CD4-positive, alpha-beta T cell (primary cell): ENCODE measurements at regions not wholly inside any gene's neighbourhood (a gene's known extent, or its start where the extent isn't known, plus 50 kb on each side); places are given as distances from the start of the nearest gene placed in this dataset.

Experiments
- ATAC-seq: fragments of 200-7000 bp; cut with Tn5 transposase; one replicate; pipeline ENCODE4 v1.10.0; 2022; ENCODE audit warnings: mild to moderate bottlenecking; ENCODE audit not compliant: poor library complexity
- CTCF ChIA-PET: fragments of 350-600 bp; sonication (Branson Sonifier 250); formaldehyde crosslinking; loops from one replicate; lab custom pipeline; 2021; ENCODE audit warnings: antibody characterized with exemption, inconsistent platforms; lab: Charles Lee
- POLR2A ChIA-PET: fragments of 350-600 bp; sonication (Branson Sonifier 250); formaldehyde crosslinking; loops from one replicate; lab custom pipeline; 2021; ENCODE audit warnings: antibody characterized with exemption, inconsistent platforms; lab: Charles Lee
- DNase-seq, 14 experiments: peaks; one replicate each; pipeline ENCODE4 v3.0.0-alpha.2; 2013 to 2020; ENCODE audit warnings: mixed read lengths in 2 of 14
- H3K27ac ChIP-seq, 2 donors: one replicate each; pipeline versions ENCODE4 v1.5.1 to v1.7.0; 2013; ENCODE audit warnings: low read length in 2 of 2, low read depth in 1 of 2, mild to moderate bottlenecking in 1 of 2
- H3K27me3 ChIP-seq, 2 experiments: 1 replicate in 1 of 2; 2 replicates in 1 of 2; pipeline versions ENCODE4 v1.6.1 to v1.7.0; 2013; ENCODE audit warnings: low read length in 2 of 2, control low read depth in 1 of 2, mild to moderate bottlenecking in 1 of 2, moderate library complexity in 1 of 2; ENCODE audit not compliant: insufficient read depth in 2 of 2, control insufficient read depth in 1 of 2
- H3K36me3 ChIP-seq: one replicate; pipeline ENCODE4 v1.6.1; 2013; ENCODE audit warnings: low read length, control low read depth; ENCODE audit not compliant: insufficient read depth
- H3K4me1 ChIP-seq: one replicate; pipeline ENCODE4 v1.6.1; 2013; ENCODE audit warnings: low read length, control low read depth; ENCODE audit not compliant: insufficient read depth
- H3K4me3 ChIP-seq: one replicate; pipeline ENCODE4 v1.5.1; 2013; ENCODE audit warnings: mild to moderate bottlenecking, low read length, moderate library complexity
- H3K9me3 ChIP-seq, 2 experiments: 1 replicate in 1 of 2; 2 replicates in 1 of 2; pipeline versions ENCODE4 v1.6.1 to v1.7.0; 2013; ENCODE audit warnings: low read length in 2 of 2, mild to moderate bottlenecking in 2 of 2, control low read depth in 1 of 2, moderate library complexity in 1 of 2; ENCODE audit not compliant: control insufficient read depth in 1 of 2, insufficient read depth in 1 of 2
- H3K27ac Mint-ChIP-seq: one replicate; pipeline ENCODE4 v1.8.0; 2020; ENCODE audit warnings: mixed read lengths
- H3K27me3 Mint-ChIP-seq: one replicate; pipeline ENCODE4 v1.8.0; 2021; ENCODE audit warnings: mixed read lengths
- H3K36me3 Mint-ChIP-seq: one replicate; pipeline ENCODE4 v1.8.0; 2021; ENCODE audit warnings: low read depth, mixed read lengths
- H3K4me1 Mint-ChIP-seq: one replicate; pipeline ENCODE4 v1.8.0; 2021; ENCODE audit warnings: low read depth, mixed read lengths
- H3K4me3 Mint-ChIP-seq: one replicate; pipeline ENCODE4 v1.8.0; 2020; ENCODE audit warnings: mild to moderate bottlenecking, mixed read lengths
- H3K9me3 Mint-ChIP-seq: one replicate; pipeline ENCODE4 v1.8.0; 2020; ENCODE audit warnings: mixed read lengths
- CTCF ChIP-seq: fragments of 200-600 bp; IDR thresholded peaks from one replicate; pipeline ENCODE4 v1.8.0; 2022; ENCODE audit warnings: antibody characterized with exemption, mild to moderate bottlenecking
- intact Hi-C, 2 experiments: fragments of 100-400 bp; cut with DNase I in 1 of 2; cut with micrococcal nuclease in 1 of 2; formaldehyde crosslinking; loops; one replicate each; pipeline versions ENCODE4 v1.15.1 to v1.9.0; 2023 to 2025; cut with DNase I, micrococcal nuclease

GRCh38 chr3:106126846-106127235 is 258.0 kb upstream of the CBLB start:
- TF ChIP-seq CTCF, result no peak
- no peaks in the 10 kb centered on the region for H3K27me3 ChIP-seq
- CTCF ChIA-PET, result no interaction called here
- H3K27ac ChIP-seq, result no peak overlapping the region
- Mint-ChIP-seq H3K4me3 (no peak overlapping the region), H3K9me3 (no peaks in the 10 kb centered on the region), H3K4me1 (no peaks in the 10 kb centered on the region), H3K36me3 (no peaks in the 10 kb centered on the region), H3K27me3 (no peaks in the 10 kb centered on the region), H3K27ac (no peak overlapping the region)
- POLR2A ChIA-PET, result no interaction called here
- no peaks in the 10 kb centered on the region for H3K4me1 ChIP-seq
- DNase-seq (no peak), ATAC-seq (no peak)
- intact Hi-C loops, result no loop called here
- H3K36me3 ChIP-seq, result no peaks in the 10 kb centered on the region
- H3K4me3 ChIP-seq, result no peak overlapping the region
- no peaks in the 10 kb centered on the region for H3K9me3 ChIP-seq

- H3K36me3 Mint-ChIP-seq, result no peaks in the 10 kb centered on the region
- DNase-seq (no peak), ATAC-seq (no peak)
- H3K4me1 Mint-ChIP-seq, result no peaks in the 10 kb centered on the region
- H3K4me3 ChIP-seq, result no peak overlapping the region
- TF ChIP-seq CTCF, result no peak
- no peaks in the 10 kb centered on the region for H3K27me3 Mint-ChIP-seq
- no peak overlapping the region for H3K4me3 Mint-ChIP-seq
- H3K27me3 ChIP-seq, result no peaks in the 10 kb centered on the region
- POLR2A ChIA-PET, result no interaction called here
- H3K9me3 ChIP-seq, result peaks cover 0 to 2% of the 10 kb centered on the region in 2 experiments
- intact Hi-C loops, result no loop called here
- H3K9me3 Mint-ChIP-seq, result no peaks in the 10 kb centered on the region
- H3K27ac Mint-ChIP-seq, result no peak overlapping the region
- H3K36me3 ChIP-seq, result no peaks in the 10 kb centered on the region
- CTCF ChIA-PET, result interaction anchor here (0.8 kb wide), 1 partner anchor 10 kb away, joined by 3 read pairs; no protein-coding TSS in a partner anchor
- no peak overlapping the region for H3K27ac ChIP-seq
- H3K4me1 ChIP-seq, result no peaks in the 10 kb centered on the region
Observed at GRCh38 chr3:106129939-106130338, 261.1 kb upstream of the CBLB start.

- Mint-ChIP-seq H3K36me3 (no peaks in the 10 kb centered on the region), H3K27me3 (no peaks in the 10 kb centered on the region), H3K27ac (no peak overlapping the region), H3K4me3 (no peak overlapping the region), H3K4me1 (no peaks in the 10 kb centered on the region), H3K9me3 (no peaks in the 10 kb centered on the region)
- H3K4me3 ChIP-seq, result no peak overlapping the region
- no peak for TF ChIP-seq CTCF
- H3K4me1 ChIP-seq, result no peaks in the 10 kb centered on the region
- CTCF ChIA-PET, result no interaction called here
- DNase-seq (no peak), ATAC-seq (no peak)
- H3K27me3 ChIP-seq, result no peaks in the 10 kb centered on the region
- H3K36me3 ChIP-seq, result no peaks in the 10 kb centered on the region
- POLR2A ChIA-PET, result no interaction called here
- intact Hi-C loops, result no loop called here
- H3K27ac ChIP-seq, result no peak overlapping the region
- H3K9me3 ChIP-seq, result peaks cover 0 to 9% of the 10 kb centered on the region in 2 experiments
Observed at GRCh38 chr3:106130384-106131198, 261.8 kb upstream of the CBLB start.
